ENCODE measurements at regions not wholly inside any gene's neighbourhood (a gene's known extent, or its start where the extent isn't known, plus 50 kb on each side); places are given as distances from the start of the nearest gene placed in this dataset.

DNA sequence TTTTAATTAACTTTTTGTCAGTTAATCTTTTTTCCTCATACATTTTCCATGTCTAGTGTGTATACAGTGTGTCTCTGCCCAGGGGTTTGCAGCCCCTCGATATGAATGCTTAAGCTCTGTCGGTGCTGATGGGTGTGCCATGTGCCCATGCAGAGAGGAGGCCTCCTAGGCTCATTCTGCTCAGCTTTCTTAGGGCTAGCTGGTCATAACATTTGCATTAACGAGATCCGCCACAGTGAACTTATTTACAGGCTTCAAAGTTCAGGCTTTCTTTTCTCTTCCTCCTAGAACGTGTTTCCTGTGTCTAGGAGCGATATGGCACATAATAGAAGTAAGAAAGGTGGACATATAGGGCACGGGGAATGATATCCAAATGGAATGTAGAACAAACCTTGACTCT is 783.3 kb downstream of the PLCL1 start:
- TF ChIP-seq, protein P1, sequence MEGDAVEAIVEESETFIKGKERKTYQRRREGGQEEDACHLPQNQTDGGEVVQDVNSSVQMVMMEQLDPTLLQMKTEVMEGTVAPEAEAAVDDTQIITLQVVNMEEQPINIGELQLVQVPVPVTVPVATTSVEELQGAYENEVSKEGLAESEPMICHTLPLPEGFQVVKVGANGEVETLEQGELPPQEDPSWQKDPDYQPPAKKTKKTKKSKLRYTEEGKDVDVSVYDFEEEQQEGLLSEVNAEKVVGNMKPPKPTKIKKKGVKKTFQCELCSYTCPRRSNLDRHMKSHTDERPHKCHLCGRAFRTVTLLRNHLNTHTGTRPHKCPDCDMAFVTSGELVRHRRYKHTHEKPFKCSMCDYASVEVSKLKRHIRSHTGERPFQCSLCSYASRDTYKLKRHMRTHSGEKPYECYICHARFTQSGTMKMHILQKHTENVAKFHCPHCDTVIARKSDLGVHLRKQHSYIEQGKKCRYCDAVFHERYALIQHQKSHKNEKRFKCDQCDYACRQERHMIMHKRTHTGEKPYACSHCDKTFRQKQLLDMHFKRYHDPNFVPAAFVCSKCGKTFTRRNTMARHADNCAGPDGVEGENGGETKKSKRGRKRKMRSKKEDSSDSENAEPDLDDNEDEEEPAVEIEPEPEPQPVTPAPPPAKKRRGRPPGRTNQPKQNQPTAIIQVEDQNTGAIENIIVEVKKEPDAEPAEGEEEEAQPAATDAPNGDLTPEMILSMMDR (IDR thresholded peaks at IDR 0.05), result no peak
- TF ChIP-seq OVOL2 (CRISPR knock-in tag; IDR thresholded peaks at IDR 0.05; ENCODE audit: borderline replicate concordance), result no peak
- TF ChIP-seq, protein P2, sequence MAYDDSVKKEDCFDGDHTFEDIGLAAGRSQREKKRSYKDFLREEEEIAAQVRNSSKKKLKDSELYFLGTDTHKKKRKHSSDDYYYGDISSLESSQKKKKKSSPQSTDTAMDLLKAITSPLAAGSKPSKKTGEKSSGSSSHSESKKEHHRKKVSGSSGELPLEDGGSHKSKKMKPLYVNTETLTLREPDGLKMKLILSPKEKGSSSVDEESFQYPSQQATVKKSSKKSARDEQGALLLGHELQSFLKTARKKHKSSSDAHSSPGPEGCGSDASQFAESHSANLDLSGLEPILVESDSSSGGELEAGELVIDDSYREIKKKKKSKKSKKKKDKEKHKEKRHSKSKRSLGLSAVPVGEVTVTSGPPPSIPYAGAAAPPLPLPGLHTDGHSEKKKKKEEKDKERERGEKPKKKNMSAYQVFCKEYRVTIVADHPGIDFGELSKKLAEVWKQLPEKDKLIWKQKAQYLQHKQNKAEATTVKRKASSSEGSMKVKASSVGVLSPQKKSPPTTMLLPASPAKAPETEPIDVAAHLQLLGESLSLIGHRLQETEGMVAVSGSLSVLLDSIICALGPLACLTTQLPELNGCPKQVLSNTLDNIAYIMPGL (CRISPR knock-in tag; IDR thresholded peaks at IDR 0.05), result no peak
- TF ChIP-seq, protein P3, sequence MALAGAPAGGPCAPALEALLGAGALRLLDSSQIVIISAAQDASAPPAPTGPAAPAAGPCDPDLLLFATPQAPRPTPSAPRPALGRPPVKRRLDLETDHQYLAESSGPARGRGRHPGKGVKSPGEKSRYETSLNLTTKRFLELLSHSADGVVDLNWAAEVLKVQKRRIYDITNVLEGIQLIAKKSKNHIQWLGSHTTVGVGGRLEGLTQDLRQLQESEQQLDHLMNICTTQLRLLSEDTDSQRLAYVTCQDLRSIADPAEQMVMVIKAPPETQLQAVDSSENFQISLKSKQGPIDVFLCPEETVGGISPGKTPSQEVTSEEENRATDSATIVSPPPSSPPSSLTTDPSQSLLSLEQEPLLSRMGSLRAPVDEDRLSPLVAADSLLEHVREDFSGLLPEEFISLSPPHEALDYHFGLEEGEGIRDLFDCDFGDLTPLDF (CRISPR knock-in tag; IDR thresholded peaks at IDR 0.05), result no peak

Data from WTC11 (cell line).